ENCODE measurements at regions not wholly inside any gene's neighbourhood (a gene's known extent, or its start where the extent isn't known, plus 50 kb on each side); places are given as distances from the start of the nearest gene placed in this dataset.

GRCh38 chr19:31160336-31160926, 188.8 kb downstream of the TSHZ3 start:
- no peak for DNase-seq

DNA sequence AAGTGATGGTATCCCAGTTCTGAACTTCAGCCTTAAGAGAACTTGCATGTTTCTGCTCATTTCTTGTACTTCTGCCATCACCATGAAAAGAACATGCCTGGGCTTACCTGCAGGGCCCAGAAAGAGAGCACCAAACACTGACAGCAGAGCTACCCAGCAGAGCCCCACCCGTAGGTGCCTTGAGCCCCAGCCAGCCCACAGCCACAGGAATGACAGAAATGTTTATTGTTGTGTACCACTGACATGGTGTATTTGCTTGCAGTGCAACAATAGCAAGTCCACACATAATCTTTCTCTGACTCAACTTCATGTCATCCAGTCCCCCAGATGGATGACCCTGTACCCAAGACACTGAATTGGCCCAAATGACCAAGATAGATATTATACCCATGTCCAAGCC, 195.2 kb downstream of the TSHZ3 start:
- DNase-seq = no peak

- no peak for DNase-seq
Observed at GRCh38 chr19:31152906-31153305, 196.3 kb downstream of the TSHZ3 start.

GRCh38 chr19:31149441-31149941, 199.7 kb downstream of the TSHZ3 start:
- DNase-seq = peak; percentile 83

DNA sequence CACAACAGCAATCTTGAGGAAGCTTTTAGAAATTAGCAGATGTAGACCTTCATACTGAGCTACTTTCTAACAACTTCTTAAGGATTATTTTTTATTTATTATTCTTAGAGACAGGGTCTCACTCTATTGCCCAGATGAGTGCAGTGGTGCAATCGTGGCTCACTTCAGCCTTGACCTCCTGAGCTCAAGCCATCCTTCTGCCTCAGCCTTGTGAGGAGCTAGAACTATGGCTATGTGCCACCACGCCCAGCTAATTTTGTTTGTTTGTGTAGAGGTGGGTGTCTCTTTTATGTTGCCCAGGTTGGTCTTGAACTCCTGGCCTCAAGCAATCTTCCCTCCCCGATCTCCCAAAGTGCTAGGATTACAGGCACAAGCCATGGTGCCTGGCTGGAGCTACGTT, 200.6 kb downstream of the TSHZ3 start:
- no peak for DNase-seq

GRCh38 chr19:31147234-31147633, 202.0 kb downstream of the TSHZ3 start:
- DNase-seq = no peak

- no peak for DNase-seq
Observed at GRCh38 chr19:31146546-31147183, 202.6 kb downstream of the TSHZ3 start.

- no peak for DNase-seq
Observed at GRCh38 chr19:31146015-31146414, 203.2 kb downstream of the TSHZ3 start.

GRCh38 chr19:31145007-31145406, 204.2 kb downstream of the TSHZ3 start:
- DNase-seq = no peak

DNA sequence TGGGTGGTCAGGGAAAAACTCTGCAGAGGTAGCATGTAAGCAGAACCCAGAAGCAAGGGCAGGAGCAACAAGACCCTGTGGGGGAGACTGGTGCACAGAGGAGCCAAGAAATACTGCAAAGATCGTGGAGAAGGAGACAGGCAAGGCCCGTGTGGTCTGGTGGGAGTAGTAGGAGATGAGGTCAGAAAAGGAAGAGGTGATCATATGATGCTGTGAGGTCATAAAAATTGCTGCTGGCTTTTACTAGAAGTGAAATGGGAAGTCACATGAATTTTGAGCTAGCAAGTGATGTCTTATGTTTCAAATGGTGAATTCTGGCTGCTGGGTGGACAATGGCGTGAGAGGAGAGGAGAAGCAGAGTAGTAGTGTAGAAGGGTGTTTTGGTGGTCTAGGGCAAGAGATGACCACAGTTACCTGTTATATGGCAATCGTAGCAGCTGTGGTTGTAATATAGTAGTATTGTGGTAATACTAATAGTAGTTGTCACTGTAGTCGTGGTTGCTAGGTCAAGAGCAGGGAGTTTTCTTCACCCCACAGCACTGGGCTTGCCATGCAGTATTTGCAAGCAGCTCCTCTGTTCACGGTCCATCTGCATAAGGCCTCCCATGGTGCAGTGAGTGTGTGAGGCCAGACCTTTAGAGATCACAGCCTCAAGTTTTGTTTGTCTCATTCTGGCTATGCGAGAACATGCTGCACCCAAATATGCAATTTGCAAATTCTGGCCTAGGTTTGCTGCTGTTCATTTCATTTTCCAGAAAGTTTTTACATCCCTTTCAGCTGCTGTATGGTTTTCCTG, 205.0 kb downstream of the TSHZ3 start:
- no peak for DNase-seq

DNA sequence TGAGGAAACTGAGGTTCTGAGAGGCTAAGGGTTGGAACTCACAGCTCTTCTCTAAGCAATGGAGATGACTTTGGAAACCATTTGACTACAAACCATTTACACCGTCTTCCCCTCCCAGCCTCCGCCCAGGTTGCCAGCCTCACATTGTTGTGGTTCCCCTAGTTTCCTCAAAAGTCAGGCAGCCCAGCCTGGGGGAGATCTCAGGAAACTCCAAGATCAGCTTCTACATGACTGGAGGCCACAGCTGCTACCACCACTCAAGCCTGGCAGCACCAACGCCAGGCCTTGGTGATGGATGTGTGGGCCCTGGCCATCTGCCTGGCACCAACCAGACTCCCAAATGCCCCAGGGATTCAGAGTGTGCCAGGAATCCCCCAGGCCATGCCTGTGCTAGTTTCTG, 207.9 kb downstream of the TSHZ3 start:
- no peak for DNase-seq

GRCh38 chr19:31140717-31141116, 208.5 kb downstream of the TSHZ3 start:
- DNase-seq = no peak

DNA sequence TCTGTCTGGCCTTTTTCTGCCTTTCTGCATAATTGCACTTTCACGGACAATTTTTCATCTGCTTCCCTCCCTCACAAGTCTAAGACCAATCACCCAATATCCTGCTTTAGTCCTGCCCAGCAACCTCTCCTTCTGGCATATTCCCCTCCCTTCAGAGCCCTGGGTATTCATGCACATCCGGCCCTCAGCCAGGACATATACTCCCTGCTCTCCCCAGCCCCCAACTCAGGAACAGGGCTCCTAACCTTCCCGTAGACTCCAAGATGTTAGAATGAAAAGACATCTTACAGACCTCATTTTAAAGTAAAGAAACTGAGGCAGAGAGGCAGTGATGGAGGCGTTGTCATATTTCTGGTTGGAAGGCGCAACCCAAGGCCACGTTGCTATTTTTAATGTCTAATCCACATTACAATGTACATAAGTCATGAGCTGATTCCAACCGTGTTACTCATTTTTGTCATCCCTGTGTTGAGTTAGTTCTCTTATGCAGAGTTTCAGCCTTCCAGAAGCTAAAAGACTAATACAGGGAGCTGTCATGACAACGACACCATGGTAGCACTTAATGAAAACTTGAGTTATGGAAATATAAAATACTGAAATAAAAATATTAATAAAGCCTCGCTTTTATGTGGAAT, 209.2 kb downstream of the TSHZ3 start:
- DNase-seq = no peak

DNA sequence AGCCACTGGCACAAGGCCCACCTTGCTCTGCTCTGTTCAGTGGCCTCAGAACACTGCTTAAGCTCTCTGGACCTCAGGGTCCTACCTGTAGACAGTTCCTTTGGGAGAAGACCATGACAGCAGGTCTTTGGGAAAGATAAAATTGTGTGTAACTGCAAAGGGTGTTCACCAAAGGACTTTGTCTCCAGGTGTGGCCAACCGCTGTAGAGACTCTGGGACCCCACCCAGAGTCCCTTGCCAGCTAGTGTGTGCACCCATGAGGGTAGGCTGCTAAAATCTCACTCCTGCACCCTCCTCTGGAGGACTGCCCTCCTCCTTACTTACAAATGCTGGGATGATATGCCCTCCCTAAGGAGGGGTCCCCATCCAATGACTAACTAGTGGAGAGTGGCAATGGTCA, 211.2 kb downstream of the TSHZ3 start:
- DNase-seq = no peak

DNA sequence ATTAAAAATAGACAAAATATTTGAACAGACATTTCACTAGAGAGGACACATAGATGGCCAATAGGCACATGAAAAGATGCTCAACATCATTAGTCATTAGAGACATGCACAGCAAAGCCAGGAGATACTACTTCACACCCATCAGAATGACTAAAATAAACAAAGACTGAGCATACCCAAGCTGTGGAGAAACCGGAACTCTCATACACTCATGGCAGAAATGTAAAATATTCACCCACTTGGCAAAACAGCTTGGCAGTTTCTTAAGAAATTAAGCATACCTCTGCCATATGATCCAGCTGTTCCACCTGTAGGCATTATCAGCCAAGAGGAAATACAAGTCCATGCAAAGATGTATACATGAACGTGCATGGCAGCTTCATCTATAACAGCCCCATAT, 213.4 kb downstream of the TSHZ3 start:
- DNase-seq = no peak

DNA sequence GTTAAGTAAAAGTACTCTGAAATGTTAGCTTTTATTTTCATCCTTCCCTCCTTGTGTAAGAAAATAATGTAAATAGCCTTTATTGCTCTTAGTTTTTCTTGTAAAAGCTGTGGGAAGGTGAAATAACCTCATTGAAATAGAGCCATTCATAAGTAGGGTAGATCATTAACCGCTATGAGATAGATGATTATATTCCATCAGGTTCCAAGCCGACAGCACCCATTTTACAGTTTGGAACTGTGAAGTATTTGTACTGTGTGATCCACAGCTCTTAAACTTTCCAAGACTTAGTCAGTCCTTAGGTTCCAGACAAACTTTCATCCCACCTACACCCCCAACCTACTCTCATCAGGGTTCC, 216.5 kb downstream of the TSHZ3 start:
- DNase-seq = no peak

GRCh38 chr19:31128291-31128690, 220.9 kb downstream of the TSHZ3 start:
- no peak for DNase-seq

GRCh38 chr19:31127134-31127967, 221.9 kb downstream of the TSHZ3 start:
- DNase-seq = no peak

- DNase-seq = no peak
Observed at GRCh38 chr19:31126236-31126635, 223.0 kb downstream of the TSHZ3 start.

GRCh38 chr19:31125071-31125470, 224.2 kb downstream of the TSHZ3 start:
- no peak for DNase-seq

DNA sequence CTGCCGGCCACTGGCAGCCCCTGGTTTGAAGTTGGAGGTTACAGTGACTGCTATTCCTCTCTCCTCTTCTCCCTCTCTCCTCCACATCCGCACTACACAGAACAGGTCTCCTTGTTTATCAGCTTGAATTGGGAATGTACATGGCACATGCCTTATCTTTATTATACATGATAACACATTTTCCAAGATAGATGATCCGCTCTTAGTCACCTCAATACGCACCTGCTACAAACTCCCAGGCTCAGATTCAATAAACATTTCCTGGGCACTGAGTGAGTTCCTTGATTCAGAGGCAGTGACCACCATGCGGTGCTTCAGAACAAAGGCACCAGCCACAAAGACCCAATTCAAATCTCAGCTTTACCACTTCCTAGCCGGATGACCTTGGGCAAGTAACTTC, 227.7 kb downstream of the TSHZ3 start:
- DNase-seq = no peak

GRCh38 chr19:31120952-31121351, 228.3 kb downstream of the TSHZ3 start:
- DNase-seq = no peak
